Inflammatory macrophage treated with lipopolysaccharide for 4 hours (primary cell): ENCODE measurements at regions not wholly inside any gene's neighbourhood (a gene's known extent, or its start where the extent isn't known, plus 50 kb on each side); places are given as distances from the start of the nearest gene placed in this dataset.

Experiments
- DNase-seq: peaks from one replicate; pipeline ENCODE4 v3.0.0-alpha.2; 2020

DNA sequence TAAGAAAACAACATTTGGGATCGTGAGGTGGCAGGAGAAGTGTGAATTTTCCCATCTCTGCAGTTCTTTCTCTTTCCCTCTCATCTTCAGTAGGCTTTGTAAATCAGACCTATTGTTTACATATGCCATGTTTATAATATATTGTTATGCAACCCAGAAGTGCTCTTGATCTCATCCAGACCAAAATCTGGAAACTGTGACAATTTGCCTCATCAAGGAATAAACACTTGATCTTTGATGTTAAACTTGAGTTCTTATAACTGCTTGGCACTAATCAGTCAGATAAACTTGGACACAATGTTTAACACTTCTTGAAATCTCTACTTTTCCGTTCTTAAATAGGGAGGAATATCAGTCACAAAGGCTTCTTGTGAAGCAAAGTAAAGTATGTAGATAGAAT lies 384.7 kb downstream of the DMRT2 start:
- no peak for DNase-seq

DNA sequence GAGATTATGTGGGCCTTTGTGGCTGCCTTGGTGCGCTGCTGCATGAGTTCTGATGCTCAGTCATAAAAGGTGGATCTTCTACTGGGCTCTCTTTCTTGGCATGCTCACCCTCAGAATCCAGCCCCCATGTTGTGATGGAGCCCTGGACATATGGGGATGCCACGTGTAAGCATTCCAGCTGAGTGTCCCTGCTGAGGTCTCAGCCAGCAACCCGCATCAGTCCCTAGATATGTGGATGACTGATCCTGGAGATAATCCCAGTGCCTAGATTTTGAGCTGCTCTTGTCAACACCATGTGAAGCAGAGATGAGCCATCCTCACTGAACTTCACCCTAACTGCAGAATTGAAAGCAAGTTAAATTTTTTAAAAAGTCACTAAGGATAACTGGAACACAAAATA lies 390.1 kb downstream of the DMRT2 start:
- DNase-seq: no peak

DNA sequence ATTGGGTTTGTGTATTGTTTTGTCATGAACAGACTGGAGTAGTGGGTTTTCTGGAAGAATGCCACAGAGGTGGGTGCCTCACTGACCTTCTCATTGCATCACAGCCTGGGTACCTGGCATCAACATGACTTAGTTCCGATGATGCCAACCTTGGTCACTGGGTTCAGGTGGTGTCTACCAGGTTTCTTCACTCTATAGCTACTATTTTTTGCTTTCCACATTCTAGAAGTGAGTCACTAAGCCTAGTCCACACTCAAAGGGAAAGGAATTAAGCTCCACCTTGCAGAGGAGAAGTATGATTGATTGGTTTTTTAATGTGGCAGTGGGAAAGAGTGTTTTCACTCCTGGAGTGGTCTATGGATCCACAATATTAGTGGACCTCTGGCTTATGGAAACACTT lies 391.9 kb downstream of the DMRT2 start:
- no peak for DNase-seq

DNA sequence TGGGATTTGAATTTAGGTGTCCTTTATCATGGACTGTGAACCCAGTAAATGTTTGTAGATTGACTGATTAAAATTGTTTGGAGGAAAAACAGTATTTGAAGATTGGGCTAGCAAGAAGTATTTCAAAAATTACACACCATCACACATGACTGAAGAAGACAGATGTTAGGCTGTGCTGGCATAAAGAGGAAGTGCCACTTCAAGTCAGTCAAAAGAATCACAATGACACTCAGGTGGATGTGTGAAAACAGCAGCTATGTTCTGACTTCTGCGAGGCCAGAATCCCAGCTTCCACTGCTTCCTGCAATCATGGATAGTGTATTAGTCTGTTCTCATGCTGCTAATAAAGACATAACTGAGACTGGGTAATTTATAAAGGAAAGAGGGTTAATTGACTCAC lies 393.3 kb downstream of the DMRT2 start:
- DNase-seq: no peak

DNA sequence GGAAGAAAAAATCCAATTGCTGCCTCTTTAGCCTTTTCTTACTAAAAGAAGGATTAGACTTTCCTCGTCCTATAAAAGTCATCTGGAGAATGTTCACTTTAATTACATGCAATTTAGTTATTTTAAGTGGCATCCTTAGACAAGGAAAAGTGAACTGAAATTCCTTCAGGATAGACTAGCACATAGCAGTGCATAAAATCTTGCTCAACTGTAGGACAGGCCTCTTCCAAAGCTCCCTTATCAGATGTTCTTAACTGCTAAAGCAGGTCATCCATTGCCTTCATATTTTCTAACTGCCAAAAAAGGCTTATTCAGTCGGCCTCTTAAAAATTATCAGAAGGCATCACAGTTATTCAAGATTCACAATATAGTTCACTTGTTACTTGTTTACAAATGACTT lies 396.5 kb downstream of the DMRT2 start:
- no peak for DNase-seq

DNA sequence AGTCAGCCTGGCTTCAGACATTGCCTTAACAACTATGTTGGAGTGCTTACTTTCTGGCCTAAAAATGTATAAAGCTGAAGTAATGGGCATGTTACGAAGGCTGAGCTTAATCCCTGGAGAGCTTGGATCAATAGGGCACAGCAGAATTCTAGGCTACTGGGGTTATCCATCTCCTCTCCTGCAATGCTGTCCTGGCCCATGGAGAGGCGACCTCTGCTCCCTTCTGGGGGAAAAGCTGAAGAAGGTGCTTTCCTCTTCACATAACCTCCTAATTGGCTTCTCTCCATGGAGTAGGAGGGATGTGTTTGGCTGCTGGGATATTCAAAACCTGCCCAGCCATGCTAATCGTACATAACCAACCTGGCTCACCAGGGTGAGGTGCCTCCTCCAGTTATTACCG lies 403.5 kb downstream of the DMRT2 start:
- DNase-seq: no peak

DNA sequence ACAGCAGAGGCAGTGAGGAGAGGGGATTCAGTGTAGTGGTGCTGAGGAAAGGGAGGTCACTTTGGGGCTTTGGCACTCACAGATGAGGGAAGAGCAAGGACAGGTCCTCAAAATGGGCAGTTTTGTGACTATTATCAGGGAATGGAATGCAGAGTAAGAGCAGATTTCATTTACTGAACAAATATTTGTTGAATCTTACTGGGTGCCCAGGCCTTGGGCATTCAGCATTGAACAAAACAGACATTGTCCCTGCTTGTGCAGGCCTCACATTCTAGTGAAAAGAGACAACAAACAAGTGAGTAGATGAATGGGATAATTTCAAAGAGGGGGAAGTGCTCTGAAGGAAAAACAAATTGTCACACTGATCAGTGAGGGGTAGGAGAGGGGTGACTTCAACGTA lies 404.1 kb downstream of the DMRT2 start:
- DNase-seq: no peak

DNA sequence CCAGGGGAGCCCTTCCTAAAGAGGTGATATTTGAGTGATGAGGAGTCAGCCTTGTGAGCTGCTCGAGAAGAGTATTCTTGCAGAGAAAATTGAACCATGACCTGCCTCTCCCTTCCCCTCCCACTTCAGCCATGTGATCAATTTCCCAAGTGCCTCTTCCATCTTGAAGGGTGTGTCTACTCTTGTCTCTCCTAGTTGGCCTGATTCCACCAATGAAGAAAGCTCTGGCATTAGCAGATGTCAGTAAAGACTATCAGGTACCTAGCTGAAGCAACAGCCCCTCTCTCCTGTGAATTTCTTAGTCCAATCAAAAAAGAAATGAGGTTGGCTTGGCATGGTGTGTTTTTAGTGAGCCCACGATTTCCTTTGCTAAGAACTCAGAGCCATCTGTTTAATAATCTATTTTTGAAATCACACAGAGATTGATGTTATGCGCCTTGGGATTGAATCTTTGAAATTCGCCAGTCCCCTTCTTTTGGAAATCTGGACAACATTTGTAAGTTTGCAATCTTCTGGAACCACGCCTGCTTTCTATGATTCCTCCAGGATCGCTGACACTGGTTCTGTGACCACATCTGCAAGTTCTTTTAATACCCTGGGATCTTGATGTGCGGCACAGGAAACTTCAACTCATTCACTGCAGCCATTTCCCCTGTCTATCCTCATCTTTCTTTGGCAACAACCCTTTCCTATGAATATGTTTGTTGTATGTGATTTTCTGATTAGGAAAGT lies 404.6 kb downstream of the DMRT2 start:
- DNase-seq: no peak

DNA sequence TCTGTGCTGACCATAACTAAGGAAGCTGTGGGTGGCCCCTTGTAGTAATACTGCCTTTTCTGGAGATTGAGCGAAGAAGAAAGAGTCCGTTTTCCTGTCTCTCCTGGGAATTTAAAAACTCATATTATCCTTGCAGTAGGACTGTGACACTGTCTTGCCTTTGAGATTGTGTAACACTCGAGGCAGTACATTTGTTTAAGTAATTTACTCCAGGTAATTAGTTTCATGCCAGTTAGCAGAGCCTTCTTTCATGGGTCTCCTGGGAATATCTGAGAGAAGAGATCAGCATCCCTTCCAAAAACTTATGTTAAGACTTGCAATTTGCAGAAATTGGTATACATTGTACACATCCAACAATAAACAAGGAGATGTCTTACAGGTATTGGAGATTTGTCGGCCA lies 405.6 kb downstream of the DMRT2 start:
- DNase-seq: no peak

DNA sequence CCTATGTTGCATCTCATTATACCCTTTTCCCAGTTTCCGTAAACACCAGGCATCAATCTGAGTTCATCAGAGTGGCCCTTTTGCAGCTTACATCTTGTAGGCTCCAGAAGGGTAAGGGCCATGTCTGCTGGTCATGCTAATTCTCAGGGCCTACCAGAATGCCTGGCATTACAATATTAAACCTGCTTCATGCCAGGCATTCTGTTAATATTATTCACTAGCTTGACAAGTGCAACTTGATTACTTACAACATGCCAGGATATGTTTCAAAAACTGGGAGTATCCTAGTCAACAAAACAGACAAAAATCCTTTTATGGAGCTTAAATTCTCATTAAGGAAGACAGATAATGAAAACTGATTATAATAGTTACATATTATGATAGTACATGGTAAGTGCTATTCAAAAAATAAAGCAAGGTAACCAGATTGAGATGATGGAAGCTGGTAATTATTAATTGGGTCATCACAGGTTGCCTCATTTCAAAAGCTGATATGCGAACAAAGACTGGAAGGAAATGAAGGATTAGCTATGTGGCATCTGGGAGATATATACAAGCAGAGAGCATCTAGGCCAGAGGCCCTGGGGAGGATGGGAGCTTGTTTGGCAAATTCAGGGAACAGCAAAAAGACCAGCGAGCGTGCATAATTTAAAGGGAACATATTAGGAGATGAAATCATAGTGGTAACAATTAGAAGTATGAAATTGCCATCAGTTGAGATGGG lies 406.3 kb downstream of the DMRT2 start:
- DNase-seq: no peak

DNA sequence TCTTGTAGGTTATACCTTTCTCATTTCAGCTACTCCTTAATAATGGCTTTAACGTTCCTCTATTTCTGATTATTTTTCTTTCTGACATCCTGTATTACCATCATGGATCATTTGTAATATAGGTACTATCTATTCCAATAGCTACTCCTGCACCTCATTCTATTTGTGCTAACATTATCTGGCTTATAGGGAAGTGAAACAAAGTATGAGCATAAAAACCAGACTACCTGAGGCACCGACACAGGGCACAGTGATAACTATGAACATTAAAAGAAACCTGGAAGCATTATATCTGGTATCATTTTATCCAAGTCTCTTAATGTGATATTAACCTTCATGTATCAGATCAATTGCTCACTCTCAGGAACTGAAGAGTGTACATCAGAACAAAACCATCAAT lies 407.3 kb downstream of the DMRT2 start:
- no peak for DNase-seq

DNA sequence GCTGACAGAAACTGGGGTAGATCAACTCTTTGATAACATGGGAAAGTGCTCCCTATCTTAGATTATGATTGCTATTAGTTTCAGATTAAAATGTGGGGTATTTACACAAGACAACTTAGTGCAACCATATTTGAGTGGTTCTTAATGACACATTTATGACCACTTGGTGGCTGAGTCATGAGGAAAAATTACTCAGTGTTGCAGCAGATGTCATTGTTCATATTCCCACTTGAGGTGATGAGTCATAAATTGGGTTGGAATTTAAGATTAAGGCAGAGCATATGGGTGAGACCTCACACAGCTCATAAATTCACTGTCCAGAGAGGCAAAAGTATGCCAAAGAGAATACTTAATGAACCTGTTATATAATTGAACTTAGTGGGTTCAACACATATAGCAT lies 408.3 kb downstream of the DMRT2 start:
- DNase-seq: peak; percentile 36

DNA sequence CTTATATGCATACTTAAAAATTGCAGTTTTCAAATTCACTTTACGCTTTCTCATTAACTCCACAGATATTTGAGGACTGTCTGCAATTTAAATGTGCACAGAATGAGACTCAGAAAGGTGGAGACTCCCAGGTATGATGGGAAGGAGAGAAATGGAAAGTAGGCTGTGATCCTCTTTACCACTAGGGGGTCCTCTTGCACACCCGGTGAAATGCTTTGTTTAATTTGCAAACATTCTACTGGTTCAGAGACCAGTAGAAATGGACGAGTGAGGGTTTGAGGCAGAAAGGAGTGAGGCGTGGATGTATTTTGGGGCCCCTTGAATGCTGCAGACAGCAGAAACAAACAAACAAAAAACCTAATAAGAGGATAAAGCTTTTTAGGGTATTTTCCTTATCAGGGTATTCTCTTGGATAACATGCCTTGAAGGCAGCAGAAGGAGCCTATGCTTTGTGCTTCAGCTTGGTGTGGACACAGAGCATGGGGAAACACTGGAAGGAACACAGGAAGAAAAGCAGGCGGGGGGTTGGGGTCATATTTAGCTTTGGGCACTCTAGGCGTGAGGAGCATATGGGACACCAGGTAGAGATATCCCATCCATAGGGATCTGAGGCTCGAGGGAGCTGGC lies 410.1 kb downstream of the DMRT2 start:
- no peak for DNase-seq

DNA sequence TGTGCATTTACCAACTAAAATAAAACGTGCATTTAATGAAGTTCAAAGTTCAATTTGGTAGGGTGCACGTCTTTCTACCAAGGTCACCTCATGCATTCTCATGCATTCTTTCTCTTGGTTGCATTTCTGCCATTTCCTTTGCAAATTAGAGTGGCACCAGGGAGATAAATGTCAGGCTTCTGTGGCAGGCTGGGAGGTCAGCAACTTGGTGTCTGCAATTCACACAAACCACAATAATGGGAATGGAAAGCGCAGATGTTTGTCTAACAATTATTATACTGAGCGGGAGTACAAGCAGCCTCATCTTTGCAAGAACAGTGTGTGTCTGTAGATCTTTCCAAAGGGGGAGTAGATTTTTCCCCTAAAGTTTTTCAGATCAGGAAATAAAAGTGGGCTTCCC lies 411.7 kb downstream of the DMRT2 start:
- no peak for DNase-seq

DNA sequence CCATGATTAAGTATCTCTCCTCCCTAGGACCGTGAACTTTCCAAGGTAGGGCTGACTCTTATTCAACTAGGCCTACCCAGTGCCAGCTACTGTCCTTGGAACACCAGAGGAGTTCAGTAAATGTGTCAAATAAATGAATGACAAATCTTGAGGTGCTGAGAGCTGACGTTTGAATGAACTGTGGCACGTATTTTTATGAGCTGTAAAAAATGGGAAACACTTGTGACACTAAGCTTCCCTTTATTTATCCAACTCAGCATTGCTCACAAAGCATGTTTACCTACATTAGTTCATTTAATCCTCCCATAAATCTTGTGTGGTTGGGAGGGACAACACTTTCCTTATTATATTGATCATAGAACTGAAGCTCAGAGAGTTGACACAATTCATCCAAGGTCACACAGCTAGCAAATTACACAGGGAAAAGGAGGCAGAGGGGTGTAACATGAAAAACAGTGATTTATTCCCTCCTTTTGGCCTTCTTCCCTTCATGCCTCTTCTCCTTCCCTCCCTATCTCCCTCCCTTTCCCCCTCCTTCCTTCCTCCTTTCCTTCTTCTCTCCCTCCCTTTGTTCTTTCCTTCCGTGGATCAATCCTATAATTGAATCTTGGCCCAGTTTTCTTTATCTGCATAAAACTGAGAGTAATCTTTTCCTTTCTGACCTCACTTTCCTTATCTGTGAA lies 412.6 kb downstream of the DMRT2 start:
- DNase-seq: no peak

DNA sequence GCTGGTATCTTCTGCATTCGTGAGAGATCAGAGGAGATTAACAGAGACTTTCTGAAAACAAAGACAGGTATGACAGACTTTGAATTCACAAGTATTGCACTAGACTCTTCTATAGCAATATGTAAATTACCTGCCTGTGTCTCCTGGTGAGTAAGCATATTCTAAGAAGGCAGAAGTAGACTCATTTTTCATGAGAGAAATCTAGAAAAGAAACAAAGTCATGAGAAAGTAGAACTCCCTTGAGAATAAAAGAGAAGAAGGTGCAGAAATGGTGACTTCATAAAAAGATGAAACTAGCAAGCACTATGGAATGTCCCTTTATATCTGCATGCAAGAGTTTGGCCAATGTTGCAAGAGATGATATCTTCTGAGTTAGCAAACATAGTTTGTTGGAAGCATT lies 419.8 kb downstream of the DMRT2 start:
- no peak for DNase-seq

DNA sequence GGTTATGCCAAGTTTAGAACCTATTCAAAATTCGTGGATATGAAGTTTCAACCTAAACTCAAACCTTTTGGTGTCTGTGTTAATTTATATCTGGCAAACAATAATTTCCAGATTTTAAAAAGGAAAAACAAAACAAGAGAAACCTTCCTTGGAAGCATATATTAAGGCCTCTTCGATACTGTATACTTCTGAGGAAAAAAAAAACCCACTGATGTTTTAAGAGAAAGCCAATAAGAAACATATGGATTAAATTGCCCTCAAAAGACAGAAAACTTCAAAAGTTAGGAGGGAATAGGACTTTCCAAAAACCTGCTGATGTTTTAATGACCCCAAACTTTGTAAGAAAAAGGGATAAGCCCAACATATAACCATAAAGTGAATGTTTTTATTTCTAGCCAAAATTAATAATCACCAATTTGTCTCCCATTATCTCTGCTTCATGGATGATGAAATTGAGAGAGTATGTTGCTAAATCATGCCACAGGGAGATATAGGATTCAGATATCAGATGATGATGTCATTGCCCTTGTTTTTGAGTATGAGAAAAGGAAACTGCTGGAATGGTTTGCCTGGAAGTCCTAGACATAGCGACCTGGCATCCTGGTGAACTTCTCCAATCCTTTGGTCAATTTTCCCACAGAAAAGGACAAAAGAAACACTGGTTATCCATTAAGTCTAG lies 423.9 kb downstream of the DMRT2 start:
- DNase-seq: no peak

DNA sequence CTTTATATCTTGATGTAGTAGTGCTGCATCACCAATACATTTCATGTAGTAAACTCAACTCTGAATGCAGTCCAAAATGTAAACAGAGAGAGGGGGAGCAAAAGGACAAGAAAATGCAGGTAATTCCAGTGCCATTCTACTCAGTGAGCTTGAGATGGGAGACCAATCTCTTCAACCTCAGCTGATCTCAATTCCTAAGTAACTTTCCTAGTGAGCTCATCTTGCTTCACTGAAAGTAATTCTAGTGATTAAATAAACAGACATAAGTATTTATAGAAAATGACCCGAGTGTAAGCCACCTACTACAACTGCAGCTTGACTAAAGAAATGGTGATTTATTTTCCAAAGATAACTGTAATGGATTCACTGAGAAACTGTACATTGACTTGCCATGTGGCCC lies 424.5 kb downstream of the DMRT2 start:
- DNase-seq: no peak

DNA sequence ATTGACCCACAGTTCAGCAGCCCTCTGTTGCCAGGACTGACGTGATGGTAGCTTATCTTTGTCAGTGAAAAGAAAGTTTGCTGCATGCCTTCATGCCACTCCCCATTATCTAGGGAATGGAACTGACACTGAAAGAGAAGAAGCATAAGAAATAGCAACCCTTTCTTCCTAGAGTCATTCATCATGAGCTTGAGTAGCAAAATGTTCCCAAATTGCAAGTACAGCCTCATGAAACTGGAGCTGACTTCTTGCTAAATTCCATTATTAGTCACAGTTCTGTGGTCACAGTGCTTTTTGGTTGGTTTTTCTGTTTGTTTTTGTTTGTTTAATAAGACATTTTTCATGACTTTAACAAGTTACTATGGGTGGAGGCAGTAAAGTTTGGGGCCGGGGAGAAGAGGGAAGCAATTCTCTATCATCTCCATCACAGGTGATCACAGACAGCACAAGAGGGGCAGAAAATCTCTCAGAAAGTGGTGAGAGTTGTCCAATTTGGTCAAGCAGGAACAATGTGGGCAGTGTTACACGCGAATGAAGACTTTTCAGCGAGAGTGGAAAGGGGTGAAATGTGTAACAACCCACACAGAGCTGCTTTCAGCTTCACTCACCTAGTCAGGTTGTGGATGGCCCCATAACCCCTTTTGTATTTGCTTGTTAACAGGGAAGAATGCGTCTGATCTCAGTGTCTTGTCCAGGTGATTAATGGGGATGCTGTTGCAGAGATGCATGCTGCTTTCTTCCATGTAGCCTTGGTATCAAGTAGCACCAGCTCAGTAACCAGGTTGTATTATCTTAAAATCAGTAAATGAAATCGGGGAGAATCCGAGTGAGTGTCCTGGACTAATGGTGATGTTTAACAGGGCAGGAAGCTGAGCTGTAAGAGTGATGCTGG lies 440.4 kb downstream of the DMRT2 start:
- no peak for DNase-seq

DNA sequence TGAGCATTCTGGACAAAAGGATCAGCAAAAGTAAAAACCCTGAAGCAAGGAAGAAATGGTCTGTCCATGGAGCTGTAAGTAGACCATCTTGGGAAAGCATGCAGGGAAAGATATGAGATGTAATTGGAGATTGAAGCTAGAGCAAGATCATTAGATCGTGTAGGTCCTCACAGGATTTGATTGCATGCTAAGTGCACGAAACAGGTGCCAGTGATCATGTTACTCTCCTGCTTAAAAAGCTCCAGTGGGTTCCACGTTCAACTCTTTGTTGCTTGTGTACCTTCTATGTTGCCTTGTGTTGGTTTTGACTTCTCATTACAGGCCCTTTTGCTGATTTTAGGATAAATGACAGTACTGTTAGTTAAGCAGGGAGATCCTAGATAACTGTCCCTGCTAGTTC lies 442.0 kb downstream of the DMRT2 start:
- DNase-seq: no peak

DNA sequence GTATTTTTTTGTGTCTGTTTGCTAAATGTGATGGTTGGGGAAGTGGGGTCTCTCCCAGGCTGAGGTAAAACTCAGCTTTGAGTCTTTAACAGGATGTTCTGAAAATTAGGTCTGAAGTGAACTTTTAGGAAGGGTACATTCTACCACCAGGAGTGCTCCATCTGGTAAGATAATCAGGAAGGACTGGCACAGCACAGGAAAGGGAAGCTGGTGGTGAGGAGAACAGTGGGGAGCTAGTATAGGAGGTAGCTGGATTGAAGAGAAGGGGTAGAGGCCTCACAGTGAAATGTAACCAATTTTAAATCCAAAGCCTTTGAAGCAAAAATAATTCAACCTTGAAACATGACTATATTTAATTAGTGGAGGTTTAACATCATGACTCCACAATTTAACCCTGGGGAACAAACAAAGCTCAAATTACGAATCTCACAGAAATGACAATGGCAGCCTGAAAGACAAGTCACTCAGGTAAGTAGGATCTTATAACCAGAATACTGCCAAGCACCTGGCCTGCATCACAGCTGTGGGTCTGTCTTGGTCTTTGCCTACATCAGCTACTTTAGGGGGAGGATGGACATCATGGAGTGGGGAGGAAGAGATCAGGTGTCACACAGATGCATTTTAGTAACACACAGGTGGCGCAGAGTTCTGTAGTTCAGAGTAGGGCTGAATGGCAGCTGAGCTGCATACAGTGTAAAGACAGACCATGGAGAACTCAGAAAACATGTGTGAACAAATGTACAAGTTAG lies 445.3 kb downstream of the DMRT2 start:
- DNase-seq: no peak
